GM19468 (cell line): ENCODE measurements at regions not wholly inside any gene's neighbourhood (a gene's known extent, or its start where the extent isn't known, plus 50 kb on each side); places are given as distances from the start of the nearest gene placed in this dataset.
"Not testable (repeated sequence)": the region's sequence is repeated elsewhere in the genome, so short reads cannot be mapped to it uniquely, and the experiment has no call there.

Source experiments
- ATAC-seq: cut with Tn5 transposase; IDR thresholded peaks from one replicate; pipeline ENCODE4 v1.9.1; 2021; ENCODE audit warnings: mild to moderate bottlenecking, moderate library complexity, moderate number of reproducible peaks; ENCODE audit not compliant: unreplicated experiment; ENCODE audit errors: extremely low read depth

GRCh38 chr1:61581251-61581650 lies 143.7 kb downstream of the TM2D1 start:
- ATAC-seq: no peak

- ATAC-seq: no peak
Measured at GRCh38 chr1:61580417-61580816, 144.5 kb downstream of the TM2D1 start.

GRCh38 chr1:61579802-61580201 lies 145.1 kb downstream of the TM2D1 start:
- ATAC-seq: no peak

- ATAC-seq: no peak
Measured at GRCh38 chr1:61572046-61572445, 152.9 kb downstream of the TM2D1 start.

- no peak for ATAC-seq
Measured at GRCh38 chr1:61570191-61570590, 154.8 kb downstream of the TM2D1 start.

GRCh38 chr1:61569303-61569621 lies 155.7 kb downstream of the TM2D1 start:
- ATAC-seq: no peak

- no peak for ATAC-seq
Measured at GRCh38 chr1:61568460-61569302, 156.3 kb downstream of the TM2D1 start.

GRCh38 chr1:61566177-61566576 lies 158.8 kb downstream of the TM2D1 start:
- no peak for ATAC-seq

- no peak for ATAC-seq
Measured at GRCh38 chr1:61563611-61564010, 161.3 kb downstream of the TM2D1 start.

- no peak for ATAC-seq
Measured at GRCh38 chr1:61561666-61562065, 163.3 kb downstream of the TM2D1 start.

GRCh38 chr1:61560385-61560784 lies 164.6 kb downstream of the TM2D1 start:
- no peak for ATAC-seq

- ATAC-seq: no peak
Measured at GRCh38 chr1:61556631-61557030, 168.3 kb downstream of the TM2D1 start.

GRCh38 chr1:61552630-61553305 lies 172.2 kb downstream of the TM2D1 start:
- ATAC-seq: no peak

GRCh38 chr1:61547302-61547701 lies 177.6 kb downstream of the TM2D1 start:
- not testable (repeated sequence) for ATAC-seq

GRCh38 chr1:61544870-61545269 lies 180.1 kb downstream of the TM2D1 start:
- ATAC-seq: not testable (repeated sequence)

GRCh38 chr1:61543498-61543897 lies 181.4 kb downstream of the TM2D1 start:
- not testable (repeated sequence) for ATAC-seq

- no peak for ATAC-seq
Measured at GRCh38 chr1:61539720-61540462, 185.1 kb downstream of the TM2D1 start.

- no peak for ATAC-seq
Measured at GRCh38 chr1:61538228-61538627, 186.7 kb downstream of the TM2D1 start.

- no peak for ATAC-seq
Measured at GRCh38 chr1:61536174-61537108, 188.5 kb downstream of the TM2D1 start.

- no peak for ATAC-seq
Measured at GRCh38 chr1:61534847-61535246, 190.1 kb downstream of the TM2D1 start.
